IMR-90 (cell line): ENCODE measurements at regions not wholly inside any gene's neighbourhood (a gene's known extent, or its start where the extent isn't known, plus 50 kb on each side); places are given as distances from the start of the nearest gene placed in this dataset.

Experiments
- ATAC-seq: fragments of 200-7000 bp; cut with Tn5 transposase; 2 replicates; pipeline ENCODE4 v1.9.1; 2020; ENCODE audit warnings: low read depth, mild to moderate bottlenecking, moderate library complexity
- BruUV-seq: library from RNA; stranded (reverse); fragments of 400-500 nt; replicated peaks from 2 replicates; lab custom pipeline; 2021; lab: Mats Ljungman, UMichigan
- CTCF ChIA-PET: fragments of 300-600 bp; formaldehyde crosslinking; extraction: SDS; loops from one replicate; lab custom pipeline; 2021; ENCODE audit warnings: antibody characterized with exemption; lab: Yijun Ruan, JAX
- POLR2A ChIA-PET: fragments of 300-600 bp; sonication (Branson Sonifier 250); formaldehyde crosslinking; loops from one replicate; lab custom pipeline; 2022; ENCODE audit warnings: antibody characterized with exemption; ENCODE audit not compliant: unreplicated experiment; lab: Charles Lee
- DNase-seq: peaks from one replicate; pipeline ENCODE4 v3.0.0; 2013
- H2AFZ ChIP-seq: replicated peaks from 2 replicates; pipeline ENCODE3; 2013; ENCODE audit warnings: low read length, mild to moderate bottlenecking; ENCODE audit not compliant: poor library complexity
- H2AK5ac ChIP-seq: 2 replicates; pipeline ENCODE4 v1.6.1; 2013; ENCODE audit warnings: low read depth, low read length, inconsistent platforms
- H2AK9ac ChIP-seq: replicated peaks from 2 replicates; pipeline ENCODE3; 2013; ENCODE audit warnings: mild to moderate bottlenecking, low read depth, low read length, moderate library complexity; ENCODE audit not compliant: poor library complexity
- H2BK120ac ChIP-seq: 2 replicates; pipeline ENCODE4 v1.6.1; 2013; ENCODE audit warnings: low read depth, low read length, inconsistent platforms
- H2BK15ac ChIP-seq: 3 replicates; pipeline ENCODE4 v1.6.1; 2013; ENCODE audit warnings: low read depth, low read length, inconsistent platforms
- H2BK20ac ChIP-seq: 2 replicates; pipeline ENCODE4 v1.6.1; 2013; ENCODE audit warnings: low read depth, mild to moderate bottlenecking, inconsistent platforms, low read length, moderate library complexity
- H2BK5ac ChIP-seq: 2 replicates; pipeline ENCODE4 v1.6.1; 2013; ENCODE audit warnings: mild to moderate bottlenecking, low read depth, low read length, inconsistent platforms; ENCODE audit not compliant: poor library complexity, severe bottlenecking
- H3K14ac ChIP-seq: replicated peaks from 2 replicates; pipeline ENCODE4 v1.6.1; 2013; ENCODE audit warnings: low read depth, low read length, inconsistent platforms
- H3K18ac ChIP-seq: 2 replicates; pipeline ENCODE4 v1.6.1; 2013; ENCODE audit warnings: low read depth, low read length, control low read depth
- H3K23ac ChIP-seq: 2 replicates; pipeline ENCODE4 v1.6.1; 2013; ENCODE audit warnings: low read depth, low read length, inconsistent platforms
- H3K27ac ChIP-seq: 2 replicates; pipeline ENCODE4 v1.5.1; 2013; ENCODE audit warnings: mild to moderate bottlenecking, control low read depth, low read length; ENCODE audit not compliant: insufficient read depth
- H3K27me3 ChIP-seq: 2 replicates; pipeline ENCODE4 v1.6.1; 2013; ENCODE audit warnings: low read length; ENCODE audit not compliant: control insufficient read depth, insufficient read depth
- H3K36me3 ChIP-seq: 2 replicates; pipeline ENCODE4 v1.6.1; 2013; ENCODE audit warnings: low read length, mixed read lengths; ENCODE audit not compliant: control insufficient read depth, insufficient read depth
- H3K4ac ChIP-seq: 2 replicates; pipeline ENCODE4 v1.6.1; 2013; ENCODE audit warnings: low read depth, low read length, inconsistent platforms
- H3K4me1 ChIP-seq: 2 replicates; pipeline ENCODE4 v1.6.1; 2013; ENCODE audit warnings: low read length, mixed read lengths; ENCODE audit not compliant: control insufficient read depth, insufficient read depth
- H3K4me2 ChIP-seq: 2 replicates; pipeline ENCODE4 v1.6.1; 2013; ENCODE audit warnings: low read depth, mild to moderate bottlenecking, control low read depth, low read length, moderate library complexity
- H3K4me3 ChIP-seq: 2 replicates; pipeline ENCODE4 v1.5.1; 2013; ENCODE audit warnings: low read depth, mild to moderate bottlenecking, control low read depth, low read length, moderate library complexity; ENCODE audit not compliant: insufficient read depth
- H3K56ac ChIP-seq: 2 replicates; pipeline ENCODE4 v1.6.1; 2013; ENCODE audit warnings: low read length, inconsistent platforms; ENCODE audit not compliant: insufficient read depth; ENCODE audit errors: extremely low read depth
- H3K79me1 ChIP-seq, 2 experiments: 2 replicates each; pipeline ENCODE4 v1.6.1; 2013; ENCODE audit warnings: low read length in 2 of 2, inconsistent platforms in 1 of 2, low read depth in 1 of 2
- H3K9ac ChIP-seq: 2 replicates; pipeline ENCODE4 v1.6.1; 2013; ENCODE audit warnings: low read depth, low read length, control low read depth
- H3K9me1 ChIP-seq: 2 replicates; pipeline ENCODE4 v1.6.1; 2013; ENCODE audit warnings: low read length, inconsistent platforms; ENCODE audit not compliant: insufficient read depth
- H3K9me3 ChIP-seq: 2 replicates; pipeline ENCODE4 v1.6.1; 2013; ENCODE audit warnings: low read length; ENCODE audit not compliant: control insufficient read depth, insufficient read depth
- H4K20me1 ChIP-seq: 2 replicates; pipeline ENCODE4 v1.6.1; 2013; ENCODE audit warnings: low read length, inconsistent platforms; ENCODE audit not compliant: insufficient read depth
- H4K5ac ChIP-seq: 2 replicates; pipeline ENCODE4 v1.6.1; 2013; ENCODE audit warnings: mild to moderate bottlenecking, low read depth, low read length, control low read depth
- H4K8ac ChIP-seq, 2 experiments: 2 replicates each; pipeline ENCODE4 v1.6.1; 2013; ENCODE audit warnings: low read depth in 2 of 2, low read length in 2 of 2, control low read depth in 1 of 2, inconsistent platforms in 1 of 2
- H4K91ac ChIP-seq: 2 replicates; pipeline ENCODE4 v1.6.1; 2013; ENCODE audit warnings: low read depth, low read length, inconsistent platforms; ENCODE audit not compliant: insufficient read depth
- BHLHE40 ChIP-seq: fragments of 150-350 bp; IDR thresholded peaks from 2 replicates; pipeline ENCODE4 v1.6.1; 2016; ENCODE audit warnings: mild to moderate bottlenecking, low read depth, low read length
- CEBPB ChIP-seq: IDR thresholded peaks from 2 replicates; pipeline ENCODE4 v1.6.1; 2012; ENCODE audit warnings: low read depth, low read length, improper control_type of control experiment
- CHD1 ChIP-seq: IDR thresholded peaks from 2 replicates; pipeline ENCODE4 v1.6.1; 2012; ENCODE audit warnings: low read depth, low read length, improper control_type of control experiment
- FOS ChIP-seq: fragments of 150-350 bp; IDR thresholded peaks from 2 replicates; pipeline ENCODE4 v1.6.1; 2016; ENCODE audit warnings: low read depth, low read length
- MAFK ChIP-seq: IDR thresholded peaks from 2 replicates; pipeline ENCODE4 v1.6.1; 2012; ENCODE audit warnings: low read depth, low read length, improper control_type of control experiment
- MAZ ChIP-seq: IDR thresholded peaks from 2 replicates; pipeline ENCODE4 v1.6.1; 2012; ENCODE audit warnings: low read depth, mild to moderate bottlenecking, low read length, improper control_type of control experiment, moderate library complexity, borderline replicate concordance
- MXI1 ChIP-seq: IDR thresholded peaks from 2 replicates; pipeline ENCODE4 v1.6.1; 2012; ENCODE audit warnings: low read depth, mild to moderate bottlenecking, low read length, moderate library complexity, borderline replicate concordance
- NFE2L2 ChIP-seq: fragments of 150-350 bp; IDR thresholded peaks from 2 replicates; pipeline ENCODE4 v1.6.1; 2016; ENCODE audit warnings: low read depth, mild to moderate bottlenecking, low read length
- POLR2A ChIP-seq: IDR thresholded peaks from 2 replicates; pipeline ENCODE4 v1.6.1; 2012; ENCODE audit warnings: mild to moderate bottlenecking, low read depth, low read length
- RAD21 ChIP-seq: IDR thresholded peaks from 2 replicates; pipeline ENCODE4 v1.6.1; 2012; ENCODE audit warnings: low read length, improper control_type of control experiment
- RCOR1 ChIP-seq: IDR thresholded peaks from 2 replicates; pipeline ENCODE4 v1.6.1; 2012; ENCODE audit warnings: mild to moderate bottlenecking, low read length, improper control_type of control experiment; ENCODE audit not compliant: insufficient replicate concordance
- RFX5 ChIP-seq: IDR thresholded peaks from 2 replicates; pipeline ENCODE4 v1.8.0; 2012; ENCODE audit warnings: low read depth, mild to moderate bottlenecking, low read length, moderate library complexity
- SMC3 ChIP-seq: fragments of 150-350 bp; IDR thresholded peaks from 2 replicates; pipeline ENCODE4 v1.6.1; 2016; ENCODE audit warnings: low read depth, mild to moderate bottlenecking, antibody characterized with exemption, low read length, moderate library complexity
- WGBS, 2 experiments: methylation state at CpG; one replicate each; pipeline versions ENCODE4 v1.1.5 to v1.1.7; 2013; ENCODE audit warnings: missing lambda C conversion rate in 2 of 2; ENCODE audit not compliant: insufficient read length in 1 of 2; ENCODE audit errors: extremely low coverage in 2 of 2; 5-methylcytosine and 5-hydroxymethylcytosine counted together
- dilution Hi-C: fragments of 300-500 bp; cut with HindIII; formaldehyde crosslinking; loops from one replicate; pipeline ENCODE4 v1.14.3; 2018; ENCODE audit warnings: low sequenced_read_pairs; ENCODE audit not compliant: unreplicated experiment
- in situ Hi-C: fragments of 300-500 bp; cut with MboI; formaldehyde crosslinking; loops from 3 replicates; pipeline ENCODE4 v1.14.3; 2019; ENCODE audit warnings: low sequenced_read_pairs, inconsistent platforms, mixed read lengths
- intact Hi-C: fragments of 100-400 bp; cut with micrococcal nuclease; formaldehyde crosslinking; loops from 2 replicates; pipeline ENCODE4 v1.10.0; 2022
- TF ChIP-seq, protein P1 (sequence below): fragments of 150-350 bp; IDR thresholded peaks from 2 replicates; pipeline ENCODE4 v1.6.1; 2016; ENCODE audit warnings: low read depth, mild to moderate bottlenecking, low read length, moderate library complexity, borderline replicate concordance
- TF ChIP-seq, protein P2 (sequence below): fragments of 150-350 bp; IDR thresholded peaks from 2 replicates; pipeline ENCODE4 v1.6.1; 2017; ENCODE audit warnings: mild to moderate bottlenecking, antibody characterized with exemption, low read length, low read depth
- TF ChIP-seq, protein P3 (sequence below): conservative IDR thresholded peaks from 2 replicates; pipeline ENCODE4 v1.5.1; 2012; ENCODE audit warnings: mild to moderate bottlenecking, low read depth, low read length, improper control_type of control experiment

DNA sequence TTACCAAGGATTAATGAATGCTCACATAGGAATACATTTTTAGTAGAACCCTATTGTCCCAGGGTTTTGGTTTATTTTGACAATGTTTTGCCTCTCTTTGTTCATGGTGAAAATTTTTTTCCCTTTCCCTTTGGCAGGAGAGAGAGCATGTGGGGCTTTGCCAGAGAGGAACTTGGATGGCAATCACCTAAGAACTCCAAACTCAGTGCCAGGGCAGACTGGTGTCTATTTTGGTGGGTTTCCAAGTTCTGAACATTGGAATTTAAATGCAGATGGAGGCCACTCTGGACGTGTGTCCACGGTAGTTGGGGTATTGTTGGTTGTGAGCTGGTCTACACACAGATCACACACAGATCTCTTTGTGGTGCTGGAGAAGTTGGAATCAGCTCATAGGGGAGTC, 2091.1 kb upstream of the PIK3C3 start:
- H4K20me1 ChIP-seq, result no peaks in the 10 kb centered on the region
- H3K9ac ChIP-seq, result no peak overlapping the region
- H4K8ac ChIP-seq, result no peak overlapping the region
- DNase-seq (no peak), ATAC-seq (no peak)
- H3K14ac ChIP-seq, result no peak overlapping the region
- in situ Hi-C loops, result no loop called here
- no peak overlapping the region for H3K27ac ChIP-seq
- H3K4ac ChIP-seq, result no peak overlapping the region
- H3K56ac ChIP-seq, result no peak overlapping the region
- ChIA-PET POLR2A (no interaction called here), CTCF (no interaction called here)
- intact Hi-C loops, result no loop called here
- no peak overlapping the region for H2BK5ac ChIP-seq
- dilution Hi-C loops, result no loop called here
- no peaks in the 10 kb centered on the region for H3K4me1 ChIP-seq
- no peak overlapping the region for H2BK15ac ChIP-seq
- BruUV-seq, result no TSS peak
- no peak overlapping the region for H3K4me2 ChIP-seq
- H3K23ac ChIP-seq, result no peak overlapping the region
- no CpG with 5 or more reads among the region's 2 CpGs for WGBS, 2 experiments
- no peak overlapping the region for H3K4me3 ChIP-seq
- no peak for TF ChIP-seq MAZ
- TF ChIP-seq MAFK, result no peak
- TF ChIP-seq CEBPB, result no peak
- TF ChIP-seq NFE2L2, result no peak
- no peak for TF ChIP-seq SMC3
- no peak for TF ChIP-seq MXI1
- TF ChIP-seq, protein P1, sequence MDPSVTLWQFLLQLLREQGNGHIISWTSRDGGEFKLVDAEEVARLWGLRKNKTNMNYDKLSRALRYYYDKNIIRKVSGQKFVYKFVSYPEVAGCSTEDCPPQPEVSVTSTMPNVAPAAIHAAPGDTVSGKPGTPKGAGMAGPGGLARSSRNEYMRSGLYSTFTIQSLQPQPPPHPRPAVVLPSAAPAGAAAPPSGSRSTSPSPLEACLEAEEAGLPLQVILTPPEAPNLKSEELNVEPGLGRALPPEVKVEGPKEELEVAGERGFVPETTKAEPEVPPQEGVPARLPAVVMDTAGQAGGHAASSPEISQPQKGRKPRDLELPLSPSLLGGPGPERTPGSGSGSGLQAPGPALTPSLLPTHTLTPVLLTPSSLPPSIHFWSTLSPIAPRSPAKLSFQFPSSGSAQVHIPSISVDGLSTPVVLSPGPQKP, result no peak
- TF ChIP-seq RAD21, result no peak
- TF ChIP-seq, protein P2, sequence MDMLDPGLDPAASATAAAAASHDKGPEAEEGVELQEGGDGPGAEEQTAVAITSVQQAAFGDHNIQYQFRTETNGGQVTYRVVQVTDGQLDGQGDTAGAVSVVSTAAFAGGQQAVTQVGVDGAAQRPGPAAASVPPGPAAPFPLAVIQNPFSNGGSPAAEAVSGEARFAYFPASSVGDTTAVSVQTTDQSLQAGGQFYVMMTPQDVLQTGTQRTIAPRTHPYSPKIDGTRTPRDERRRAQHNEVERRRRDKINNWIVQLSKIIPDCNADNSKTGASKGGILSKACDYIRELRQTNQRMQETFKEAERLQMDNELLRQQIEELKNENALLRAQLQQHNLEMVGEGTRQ, result no peak
- no peak for TF ChIP-seq BHLHE40
- no peak for TF ChIP-seq CHD1
- TF ChIP-seq, protein P3, sequence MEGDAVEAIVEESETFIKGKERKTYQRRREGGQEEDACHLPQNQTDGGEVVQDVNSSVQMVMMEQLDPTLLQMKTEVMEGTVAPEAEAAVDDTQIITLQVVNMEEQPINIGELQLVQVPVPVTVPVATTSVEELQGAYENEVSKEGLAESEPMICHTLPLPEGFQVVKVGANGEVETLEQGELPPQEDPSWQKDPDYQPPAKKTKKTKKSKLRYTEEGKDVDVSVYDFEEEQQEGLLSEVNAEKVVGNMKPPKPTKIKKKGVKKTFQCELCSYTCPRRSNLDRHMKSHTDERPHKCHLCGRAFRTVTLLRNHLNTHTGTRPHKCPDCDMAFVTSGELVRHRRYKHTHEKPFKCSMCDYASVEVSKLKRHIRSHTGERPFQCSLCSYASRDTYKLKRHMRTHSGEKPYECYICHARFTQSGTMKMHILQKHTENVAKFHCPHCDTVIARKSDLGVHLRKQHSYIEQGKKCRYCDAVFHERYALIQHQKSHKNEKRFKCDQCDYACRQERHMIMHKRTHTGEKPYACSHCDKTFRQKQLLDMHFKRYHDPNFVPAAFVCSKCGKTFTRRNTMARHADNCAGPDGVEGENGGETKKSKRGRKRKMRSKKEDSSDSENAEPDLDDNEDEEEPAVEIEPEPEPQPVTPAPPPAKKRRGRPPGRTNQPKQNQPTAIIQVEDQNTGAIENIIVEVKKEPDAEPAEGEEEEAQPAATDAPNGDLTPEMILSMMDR, result no peak
- no peak for TF ChIP-seq RFX5
- TF ChIP-seq FOS, result no peak
- TF ChIP-seq POLR2A, result no peak
- TF ChIP-seq RCOR1, result no peak
- no peak overlapping the region for H4K91ac ChIP-seq
- H2BK20ac ChIP-seq, result no peak overlapping the region
- no peaks in the 10 kb centered on the region for H3K79me1 ChIP-seq
- H2AFZ ChIP-seq, result no peak overlapping the region
- H2BK120ac ChIP-seq, result no peak overlapping the region
- H3K9me1 ChIP-seq, result no peaks in the 10 kb centered on the region
- no peak overlapping the region for H2AK9ac ChIP-seq
- no peak overlapping the region for H3K18ac ChIP-seq
- no peaks in the 10 kb centered on the region for H3K36me3 ChIP-seq
- H2AK5ac ChIP-seq, result no peak overlapping the region
- H3K27me3 ChIP-seq, result no peaks in the 10 kb centered on the region
- no peak overlapping the region for H4K5ac ChIP-seq
- H3K9me3 ChIP-seq, result no peaks in the 10 kb centered on the region; the same call in 1 of the 2 replicates
